ENCODE measurements at regions not wholly inside any gene's neighbourhood (a gene's known extent, or its start where the extent isn't known, plus 50 kb on each side); places are given as distances from the start of the nearest gene placed in this dataset.

- no peak overlapping the region for H3K23ac ChIP-seq (ENCODE audit: insufficient read length)
- FAIRE-seq (no peak), DNase-seq (ENCODE audit: low read depth in 1 of 2, low spot score in 2 of 2) (no peak)
- H3K4me3 ChIP-seq (ENCODE audit: extremely low read depth in 1 of 4, insufficient read depth in 2 of 4, low read depth in 3 of 4, low read length in 4 of 4) = no peak overlapping the region
- no peak overlapping the region for H4K91ac ChIP-seq (replicated peaks; ENCODE audit: insufficient read length, low read length)
- no peaks in the 10 kb centered on the region for H3K36me3 ChIP-seq (ENCODE audit: control insufficient read depth in 2 of 4, insufficient read depth in 4 of 4, low read length in 3 of 4)
- H3K27ac ChIP-seq (ENCODE audit: low read depth, low read length) = no peak overlapping the region
- no peak overlapping the region for H2BK5ac ChIP-seq (ENCODE audit: low read depth, low read length)
- ChIA-PET CTCF (ENCODE audit: partially characterized antibody) (no interaction called here), POLR2A (ENCODE audit: partially characterized antibody) (no interaction called here)
- H3K4me2 ChIP-seq (ENCODE audit: insufficient read depth in 1 of 2, low read depth in 2 of 2, low read length in 2 of 2) = no peak overlapping the region
- no peaks in the 10 kb centered on the region for H3K23me2 ChIP-seq (ENCODE audit: low read depth, low read length)
- no peak overlapping the region for H4K5ac ChIP-seq (ENCODE audit: insufficient read length, low read depth, low read length)
- no peaks in the 10 kb centered on the region for H3K27me3 ChIP-seq (replicated peaks in 1 of 4; ENCODE audit: control insufficient read depth in 3 of 4, extremely low read depth in 1 of 4, insufficient read depth in 3 of 4, low read length in 3 of 4)
- peaks cover 0 to 3% of the 10 kb centered on the region in 2 experiments; a peak in 1 of 4 replicates for H3K9me3 ChIP-seq (ENCODE audit: insufficient read depth in 2 of 2, low read depth in 1 of 2, low read length in 1 of 2)
- no peaks in the 10 kb centered on the region for H3K4me1 ChIP-seq (replicated peaks in 1 of 4; ENCODE audit: control insufficient read depth in 3 of 4, insufficient read depth in 4 of 4, low read length in 3 of 4)
- TF ChIP-seq POLR2AphosphoS5 (IDR thresholded peaks at IDR 0.05; ENCODE audit: low read depth, low read length) (no peak), EGR1 (IDR thresholded peaks at IDR 0.05; ENCODE audit: borderline replicate concordance, low read depth, low read length) (no peak), CBX5 (IDR thresholded peaks at IDR 0.05; ENCODE audit: low read depth, low read length) (no peak), PHF8 (conservative IDR thresholded peaks at IDR 0.05; ENCODE audit: low read depth, low read length) (no peak), SP1 (IDR thresholded peaks at IDR 0.05; ENCODE audit: low read depth, low read length) (no peak), RFX5 (IDR thresholded peaks at IDR 0.05; ENCODE audit: borderline replicate concordance, low read depth, low read length) (no peak), CHD1 (IDR thresholded peaks at IDR 0.05; ENCODE audit: low read depth, low read length) (no peak), GTF2F1 (IDR thresholded peaks at IDR 0.05; ENCODE audit: borderline replicate concordance, low read depth, low read length) (no peak), SIN3A (conservative IDR thresholded peaks at IDR 0.05 in 1 of 2, IDR thresholded peaks at IDR 0.05 in 1 of 2; ENCODE audit: low read depth in 1 of 2, low read length in 2 of 2) (no peak), EP300 (IDR thresholded peaks at IDR 0.05; ENCODE audit: borderline replicate concordance in 1 of 2, low read depth in 2 of 2, low read length in 2 of 2) (no peak), FOSL1 (IDR thresholded peaks at IDR 0.05; ENCODE audit: insufficient read depth, low read depth, low read length) (no peak), RNF2 (IDR thresholded peaks at IDR 0.05; ENCODE audit: borderline replicate concordance, low read depth, low read length, missing control alignments, poor library complexity, severe bottlenecking) (no peak)
- no peak overlapping the region for H2BK15ac ChIP-seq (ENCODE audit: low read length)
- no peak overlapping the region for H3K14ac ChIP-seq (ENCODE audit: insufficient read length)
- no peak overlapping the region for H4K8ac ChIP-seq (ENCODE audit: extremely low read depth, insufficient read depth, low read length)
- no peak overlapping the region for H3K9ac ChIP-seq (replicated peaks in 1 of 4; ENCODE audit: extremely low read depth in 1 of 4, low read depth in 3 of 4, low read length in 3 of 4)
- no peak overlapping the region for H2AFZ ChIP-seq (ENCODE audit: low read length)
- WGBS, 2 experiments (ENCODE audit: extremely low coverage in 1 of 2, insufficient coverage in 1 of 2, insufficient read length in 1 of 2, insufficient replicate concordance in 2 of 2, low coverage in 1 of 2, low lambda C conversion rate in 2 of 2, missing lambda C conversion rate in 1 of 2) = 89% methylated on average over 5 of the region's 5 CpGs; no CpG with 5 or more reads in 1 of the 2 experiments
- no peak overlapping the region for H3K56ac ChIP-seq (replicated peaks; ENCODE audit: insufficient read length, low read depth, low read length)
- no peaks in the 10 kb centered on the region for H4K20me1 ChIP-seq (replicated peaks in 1 of 2; ENCODE audit: control insufficient read depth in 1 of 2, insufficient read depth in 2 of 2, low read length in 2 of 2)
- no peak overlapping the region for H2BK120ac ChIP-seq (replicated peaks; ENCODE audit: low read depth, low read length)
- no peaks in the 10 kb centered on the region for H3K79me1 ChIP-seq (ENCODE audit: low read depth, low read length)
- H2BK12ac ChIP-seq (ENCODE audit: low read depth, low read length) = no peak overlapping the region
- no peak overlapping the region for H3K18ac ChIP-seq (ENCODE audit: extremely low read depth, low read length)
- no peak overlapping the region for H2BK20ac ChIP-seq (ENCODE audit: low read length)
- H3K79me2 ChIP-seq (ENCODE audit: control insufficient read depth in 1 of 2, insufficient read depth in 2 of 2, low read length in 2 of 2) = no peaks in the 10 kb centered on the region
- H3K4ac ChIP-seq (replicated peaks; ENCODE audit: insufficient read length, low read depth, low read length) = no peak overlapping the region
- H2AK5ac ChIP-seq (ENCODE audit: low read depth, low read length) = no peak overlapping the region
These were observed 81.0 kb upstream of the MAST4 start for GRCh38 chr5:66515209-66515608.
